Activated T-cell treated with anti-CD3 and anti-CD28 coated beads, Interleukin-2, amount 50 U/mL, for 72 hours (primary cell): ENCODE measurements at regions not wholly inside any gene's neighbourhood (a gene's known extent, or its start where the extent isn't known, plus 50 kb on each side); places are given as distances from the start of the nearest gene placed in this dataset.

Experiments used
- ATAC-seq, 2 donors: fragments of 150-1000 bp; cut with Tn5 transposase; replicated peaks in 1 of 2; 2 replicates each; pipeline ENCODE4 v1.10.0; 2021; ENCODE audit warnings: moderate library complexity in 2 of 2, mild to moderate bottlenecking in 1 of 2
- DNase-seq, 2 donors: peaks; one replicate each; pipeline ENCODE4 v3.0.0; 2021 to 2022; ENCODE audit warnings: mixed read lengths in 1 of 2
- H3K27ac Mint-ChIP-seq: one replicate; pipeline ENCODE4 v1.8.0; 2022; ENCODE audit warnings: mild to moderate bottlenecking, moderate library complexity, mixed read lengths
- H3K27me3 Mint-ChIP-seq: one replicate; pipeline ENCODE4 v1.8.0; 2022; ENCODE audit warnings: low read depth, mixed read lengths
- H3K36me3 Mint-ChIP-seq, 2 donors: one replicate each; pipeline ENCODE4 v1.8.0; 2022; ENCODE audit warnings: mixed read lengths in 2 of 2, mild to moderate bottlenecking in 1 of 2; ENCODE audit not compliant: insufficient read depth in 2 of 2
- H3K4me1 Mint-ChIP-seq: one replicate; pipeline ENCODE4 v1.8.0; 2022; ENCODE audit warnings: low read depth, mixed read lengths
- H3K4me3 Mint-ChIP-seq, 2 donors: one replicate each; pipeline ENCODE4 v1.8.0; 2022; ENCODE audit warnings: mild to moderate bottlenecking in 2 of 2, mixed read lengths in 2 of 2, moderate library complexity in 2 of 2
- H3K9me3 Mint-ChIP-seq, 2 donors: one replicate each; pipeline ENCODE4 v1.8.0; 2022; ENCODE audit warnings: mixed read lengths in 2 of 2

GRCh38 chrY:7275751-7276150 lies 364.2 kb upstream of the AMELY start:
- Mint-ChIP-seq H3K4me3 (peak overlapping the region in 1 of 2 donors; percentile 91), H3K27ac (peak overlapping the region; percentile 86), H3K9me3 (no peaks in the 10 kb centered on the region), H3K4me1 (no peaks in the 10 kb centered on the region), H3K36me3 (peaks cover 0 to 10% of the 10 kb centered on the region in 2 donors), H3K27me3 (no peaks in the 10 kb centered on the region)
- ATAC-seq (no peak), DNase-seq (no peak)

- DNase-seq (no peak), ATAC-seq (no peak)
- Mint-ChIP-seq H3K9me3 (no peaks in the 10 kb centered on the region), H3K4me3 (peak overlapping the region in 1 of 2 donors; percentile 91), H3K4me1 (no peaks in the 10 kb centered on the region), H3K36me3 (peaks cover 0 to 10% of the 10 kb centered on the region in 2 donors), H3K27me3 (no peaks in the 10 kb centered on the region), H3K27ac (peak overlapping the region; percentile 86)
These were observed 363.5 kb upstream of the AMELY start for GRCh38 chrY:7275014-7275413.

DNA sequence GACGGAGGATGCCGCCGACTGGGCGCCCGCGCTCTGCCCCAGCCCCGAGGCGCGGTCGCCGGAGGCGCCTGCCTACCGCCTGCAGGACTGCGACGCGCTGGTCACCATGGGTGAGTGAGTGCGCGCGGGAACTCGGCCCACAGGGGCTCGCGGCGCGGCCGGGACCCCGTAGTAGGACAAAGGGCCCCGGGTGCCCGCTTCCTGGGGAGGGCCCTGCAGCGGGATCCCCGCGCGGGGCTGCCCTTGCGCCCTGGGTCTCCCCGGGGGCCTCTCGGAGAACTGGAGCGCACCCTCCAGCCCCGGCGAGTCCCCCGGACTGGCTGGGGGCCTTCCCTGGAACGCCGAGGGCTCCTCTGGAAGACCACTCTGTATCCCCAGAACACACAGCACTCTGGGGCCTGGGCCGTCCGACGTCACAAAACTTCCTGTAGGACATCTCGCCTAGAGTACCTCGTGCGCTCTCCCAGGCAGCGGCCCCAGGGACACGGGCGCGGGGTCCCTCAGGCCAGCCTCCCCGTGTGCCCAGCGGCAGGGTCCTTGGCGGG lies 362.9 kb upstream of the AMELY start:
- no peaks in the 10 kb centered on the region for H3K27me3 Mint-ChIP-seq
- no peak for DNase-seq
- H3K36me3 Mint-ChIP-seq = peaks cover 0 to 10% of the 10 kb centered on the region in 2 donors
- no peaks in the 10 kb centered on the region for H3K9me3 Mint-ChIP-seq
- H3K27ac Mint-ChIP-seq = peak overlapping the region; percentile 86
- H3K4me1 Mint-ChIP-seq = no peaks in the 10 kb centered on the region
- ATAC-seq = peak in 1 of 2 donors; percentile 23
- peak overlapping the region in 1 of 2 donors; percentile 91 for H3K4me3 Mint-ChIP-seq

DNA sequence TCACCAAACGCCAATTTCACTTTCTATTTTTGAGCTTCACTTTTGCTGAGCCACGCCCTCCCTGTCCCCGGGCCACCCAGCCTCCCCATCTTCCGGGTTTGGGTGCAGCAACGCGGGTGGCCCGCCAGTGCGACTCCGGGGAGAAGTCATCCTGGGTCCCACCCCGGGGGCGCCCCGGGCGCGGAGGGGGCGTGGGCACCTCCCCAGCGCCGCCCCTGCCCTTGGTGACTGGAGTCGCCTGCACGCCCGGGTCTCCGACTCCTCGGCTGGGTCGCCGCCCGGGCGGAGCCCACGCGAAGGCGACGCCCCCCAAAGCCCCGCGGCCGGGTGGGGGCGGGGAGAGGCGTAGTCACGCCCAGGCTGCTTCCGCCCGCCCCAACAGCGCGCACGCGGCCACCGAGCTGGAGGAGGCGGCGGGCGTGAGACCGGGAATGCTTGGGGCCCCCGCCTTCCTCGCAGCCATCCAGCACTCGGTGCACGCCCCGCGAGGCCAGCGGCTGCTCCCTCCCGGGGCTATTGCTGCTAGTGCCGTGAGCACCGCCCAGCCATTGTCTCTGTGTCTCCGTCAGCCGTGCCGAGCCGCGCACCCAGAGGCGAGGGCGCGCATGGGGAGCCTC lies 362.1 kb upstream of the AMELY start:
- Mint-ChIP-seq H3K4me1 (no peaks in the 10 kb centered on the region), H3K4me3 (peak overlapping the region in 1 of 2 donors; percentile 98), H3K36me3 (peaks cover 0 to 10% of the 10 kb centered on the region in 2 donors), H3K27me3 (no peaks in the 10 kb centered on the region), H3K27ac (peak overlapping the region; percentile 98), H3K9me3 (no peaks in the 10 kb centered on the region)
- ATAC-seq (peak in 1 of 2 donors; percentile 88), DNase-seq (peak in 1 of 2 donors; percentile 88)

DNA sequence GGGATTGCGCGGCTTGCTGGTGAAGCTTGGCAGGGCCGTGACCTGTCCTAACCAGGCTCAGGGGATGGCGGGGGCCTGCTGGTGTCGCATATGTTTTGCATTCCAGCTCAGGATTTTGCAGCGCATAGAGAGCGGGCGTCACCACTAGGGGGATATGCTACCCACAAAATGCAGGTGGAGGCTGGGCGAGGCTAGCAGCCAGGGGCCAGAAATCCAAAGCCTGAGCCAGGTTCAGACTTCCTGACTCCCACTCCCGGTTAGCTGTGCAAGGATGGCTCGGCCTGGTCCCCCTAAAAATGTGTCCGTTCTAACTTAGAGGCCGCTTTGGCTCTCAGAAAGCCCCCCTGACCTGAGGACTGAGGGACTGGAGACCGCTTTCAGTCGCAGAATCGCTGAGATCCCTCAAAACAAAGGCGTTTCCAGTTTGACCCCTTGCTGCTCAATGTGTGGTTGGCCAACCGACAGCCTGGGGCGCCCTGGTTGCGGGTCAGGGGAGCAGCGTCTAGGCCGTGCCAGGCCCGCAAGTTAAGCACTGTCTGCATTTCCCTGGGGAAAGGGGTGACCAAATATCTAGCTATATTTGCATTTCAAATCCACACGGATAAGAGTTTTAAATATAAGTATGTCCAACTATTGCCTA lies 361.1 kb upstream of the AMELY start:
- H3K27ac Mint-ChIP-seq = peak overlapping the region; percentile 98
- no peaks in the 10 kb centered on the region for H3K9me3 Mint-ChIP-seq
- H3K36me3 Mint-ChIP-seq = peaks cover 0 to 10% of the 10 kb centered on the region in 2 donors
- ATAC-seq (peak in 1 of 2 donors; percentile 12), DNase-seq (peak in 1 of 2 donors; percentile 52)
- no peaks in the 10 kb centered on the region for H3K27me3 Mint-ChIP-seq
- H3K4me3 Mint-ChIP-seq = peak overlapping the region in 1 of 2 donors; percentile 98
- H3K4me1 Mint-ChIP-seq = no peaks in the 10 kb centered on the region

GRCh38 chrY:7263773-7264172 lies 352.2 kb upstream of the AMELY start:
- Mint-ChIP-seq H3K27me3 (no peaks in the 10 kb centered on the region), H3K9me3 (no peaks in the 10 kb centered on the region), H3K4me3 (no peak overlapping the region), H3K4me1 (no peaks in the 10 kb centered on the region), H3K36me3 (no peaks in the 10 kb centered on the region), H3K27ac (no peak overlapping the region)
- DNase-seq (no peak), ATAC-seq (peak in 1 of 2 donors; percentile 15)

DNA sequence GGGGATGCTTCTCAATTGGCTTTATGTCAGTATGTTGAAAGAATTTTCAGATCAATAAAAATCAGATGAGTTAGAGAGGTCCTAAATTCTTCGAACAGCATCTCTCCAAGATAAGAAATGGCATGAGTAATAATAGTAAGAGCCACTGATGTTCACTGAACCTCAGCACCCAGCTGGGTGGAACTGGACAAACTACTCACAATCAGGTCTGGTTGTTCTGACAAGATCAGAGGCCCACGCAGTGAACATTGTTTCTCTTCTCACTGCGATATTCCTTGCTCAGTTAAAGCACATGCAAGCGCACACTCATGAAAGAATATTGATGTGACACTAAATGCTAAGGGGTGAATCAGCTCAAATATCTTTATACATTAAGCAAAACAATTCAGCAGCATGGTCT lies 351.0 kb upstream of the AMELY start:
- no peaks in the 10 kb centered on the region for H3K27me3 Mint-ChIP-seq
- H3K27ac Mint-ChIP-seq = no peak overlapping the region
- DNase-seq (no peak), ATAC-seq (no peak)
- H3K9me3 Mint-ChIP-seq = peaks cover 0 to 3% of the 10 kb centered on the region in 2 donors
- peaks cover 0 to 3% of the 10 kb centered on the region in 2 donors for H3K36me3 Mint-ChIP-seq
- no peak overlapping the region for H3K4me3 Mint-ChIP-seq
- no peaks in the 10 kb centered on the region for H3K4me1 Mint-ChIP-seq

- no peak for ATAC-seq
- no peaks in the 10 kb centered on the region for H3K4me1 Mint-ChIP-seq
- H3K27me3 Mint-ChIP-seq = no peaks in the 10 kb centered on the region
- H3K36me3 Mint-ChIP-seq = peaks cover 0 to 4% of the 10 kb centered on the region in 2 donors
- no peak for DNase-seq
- H3K27ac Mint-ChIP-seq = no peak overlapping the region
- H3K9me3 Mint-ChIP-seq = peaks cover 0 to 4% of the 10 kb centered on the region in 2 donors
- no peak overlapping the region for H3K4me3 Mint-ChIP-seq
These were observed 349.7 kb upstream of the AMELY start for GRCh38 chrY:7261254-7261653.

DNA sequence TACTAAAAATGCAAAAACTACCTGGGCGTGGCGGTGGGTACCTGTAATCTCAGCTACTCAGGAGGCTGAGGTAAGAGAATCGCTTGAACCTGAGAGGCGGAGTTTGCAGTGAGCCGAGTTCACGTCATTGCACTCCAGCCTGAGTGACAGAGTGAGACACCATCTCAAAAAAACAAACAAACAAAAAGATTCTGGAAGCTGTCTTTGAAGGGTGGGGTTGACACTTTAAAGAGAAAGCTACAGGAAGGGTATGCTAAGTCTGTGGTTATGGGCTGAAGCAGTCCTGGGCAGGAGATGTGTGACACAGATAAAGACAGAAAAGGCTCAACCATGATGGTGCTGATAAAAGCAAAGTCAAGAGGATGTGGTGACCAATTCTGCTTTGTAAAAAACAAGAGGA lies 328.5 kb upstream of the AMELY start:
- peak overlapping the region in 1 of 2 donors; percentile 69 for H3K4me3 Mint-ChIP-seq
- DNase-seq (peak in 1 of 2 donors; percentile 12), ATAC-seq (peak in 1 of 2 donors; percentile 98)
- peak overlapping the region; percentile 80 for H3K27ac Mint-ChIP-seq
- H3K9me3 Mint-ChIP-seq = no peaks in the 10 kb centered on the region
- H3K27me3 Mint-ChIP-seq = no peaks in the 10 kb centered on the region
- H3K36me3 Mint-ChIP-seq = peaks cover 0 to 8% of the 10 kb centered on the region in 2 donors
- no peaks in the 10 kb centered on the region for H3K4me1 Mint-ChIP-seq

GRCh38 chrY:7211971-7212370 lies 300.4 kb upstream of the AMELY start:
- ATAC-seq (no peak), DNase-seq (no peak)
- no peak overlapping the region for H3K27ac Mint-ChIP-seq
- no peaks in the 10 kb centered on the region for H3K9me3 Mint-ChIP-seq
- H3K4me1 Mint-ChIP-seq = no peaks in the 10 kb centered on the region
- no peak overlapping the region for H3K4me3 Mint-ChIP-seq
- no peaks in the 10 kb centered on the region for H3K36me3 Mint-ChIP-seq
- no peaks in the 10 kb centered on the region for H3K27me3 Mint-ChIP-seq

GRCh38 chrY:7204456-7204855 lies 292.9 kb upstream of the AMELY start:
- DNase-seq (no peak), ATAC-seq (no peak)
- Mint-ChIP-seq H3K9me3 (no peaks in the 10 kb centered on the region), H3K4me3 (no peak overlapping the region), H3K27ac (no peak overlapping the region), H3K36me3 (no peaks in the 10 kb centered on the region), H3K27me3 (no peaks in the 10 kb centered on the region), H3K4me1 (no peaks in the 10 kb centered on the region)

GRCh38 chrY:7182591-7182990 lies 271.0 kb upstream of the AMELY start:
- H3K4me3 Mint-ChIP-seq = no peak overlapping the region
- no peaks in the 10 kb centered on the region for H3K27me3 Mint-ChIP-seq
- ATAC-seq (no peak), DNase-seq (no peak)
- peaks cover 0 to 6% of the 10 kb centered on the region in 2 donors for H3K9me3 Mint-ChIP-seq
- H3K36me3 Mint-ChIP-seq = peaks cover 0 to 2% of the 10 kb centered on the region in 2 donors
- H3K27ac Mint-ChIP-seq = no peak overlapping the region
- no peaks in the 10 kb centered on the region for H3K4me1 Mint-ChIP-seq

DNA sequence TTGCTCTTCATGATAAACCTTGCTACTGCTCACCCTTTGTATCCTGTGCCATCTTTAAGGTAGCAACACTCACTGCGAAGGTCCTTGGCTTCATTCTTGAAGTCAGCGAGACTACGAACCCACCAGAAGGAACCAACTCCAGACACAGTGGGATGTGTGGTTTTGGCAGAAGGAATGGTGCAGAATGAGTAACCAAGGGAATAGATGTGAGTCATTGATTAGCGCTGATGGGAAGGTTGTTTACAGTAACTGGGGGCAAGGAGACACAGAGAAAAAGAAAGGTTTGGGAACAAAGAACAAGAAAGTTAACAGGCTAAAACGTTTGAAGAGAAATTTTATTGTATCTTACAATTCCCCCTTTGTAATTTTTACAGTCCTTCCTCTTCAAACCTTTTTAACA lies 266.1 kb upstream of the AMELY start:
- H3K27ac Mint-ChIP-seq = no peak overlapping the region
- no peaks in the 10 kb centered on the region for H3K4me1 Mint-ChIP-seq
- ATAC-seq (no peak), DNase-seq (no peak)
- H3K4me3 Mint-ChIP-seq = no peak overlapping the region
- no peaks in the 10 kb centered on the region for H3K36me3 Mint-ChIP-seq
- H3K9me3 Mint-ChIP-seq = peaks cover 0 to 2% of the 10 kb centered on the region in 2 donors
- no peaks in the 10 kb centered on the region for H3K27me3 Mint-ChIP-seq
